Osteocyte (in vitro differentiated cells): ENCODE measurements at regions not wholly inside any gene's neighbourhood (a gene's known extent, or its start where the extent isn't known, plus 50 kb on each side); places are given as distances from the start of the nearest gene placed in this dataset.
A peak's percentile ranks its signal among the peaks of the same experiment; 100 is the strongest.

Experiments used
- DNase-seq: peaks from one replicate; pipeline ENCODE4 v3.0.0; 2021; ENCODE audit warnings: mixed read lengths; ENCODE audit not compliant: unreplicated experiment; ENCODE audit errors: extremely low spot score
- H3K27ac Mint-ChIP-seq: one replicate; pipeline ENCODE4 v1.8.0; 2021; ENCODE audit warnings: mild to moderate bottlenecking, mixed read lengths; ENCODE audit not compliant: unreplicated experiment
- H3K27me3 Mint-ChIP-seq: one replicate; pipeline ENCODE4 v1.8.0; 2021; ENCODE audit warnings: mixed read lengths; ENCODE audit not compliant: unreplicated experiment
- H3K36me3 Mint-ChIP-seq: one replicate; pipeline ENCODE4 v1.8.0; 2021; ENCODE audit warnings: mixed read lengths; ENCODE audit not compliant: unreplicated experiment
- H3K4me1 Mint-ChIP-seq: one replicate; pipeline ENCODE4 v1.8.0; 2021; ENCODE audit warnings: mixed read lengths; ENCODE audit not compliant: unreplicated experiment
- H3K4me3 Mint-ChIP-seq: one replicate; pipeline ENCODE4 v1.8.0; 2021; ENCODE audit warnings: mild to moderate bottlenecking, moderate library complexity, mixed read lengths; ENCODE audit not compliant: unreplicated experiment
- H3K9me3 Mint-ChIP-seq: one replicate; pipeline ENCODE4 v1.8.0; 2021; ENCODE audit warnings: mixed read lengths; ENCODE audit not compliant: unreplicated experiment
- CTCF ChIP-seq: fragments of 200-600 bp; sonication (generic); IDR thresholded peaks from 2 replicates; pipeline ENCODE4 v1.5.0; 2021; ENCODE audit warnings: antibody characterized with exemption, mild to moderate bottlenecking, moderate library complexity

- Mint-ChIP-seq H3K4me3 (no peak overlapping the region), H3K4me1 (peaks cover 45% of the 10 kb centered on the region), H3K9me3 (no peaks in the 10 kb centered on the region), H3K36me3 (peaks cover 3% of the 10 kb centered on the region), H3K27me3 (no peaks in the 10 kb centered on the region), H3K27ac (no peak overlapping the region)
- TF ChIP-seq CTCF, result no peak
- no peak for DNase-seq
These were observed 112.0 kb upstream of the MTNR1B start for GRCh38 chr11:92857407-92857806.

GRCh38 chr11:92859156-92859690 is 110.2 kb upstream of the MTNR1B start:
- H3K4me1 Mint-ChIP-seq, result peaks cover 45% of the 10 kb centered on the region
- no peaks in the 10 kb centered on the region for H3K27me3 Mint-ChIP-seq
- no peaks in the 10 kb centered on the region for H3K9me3 Mint-ChIP-seq
- no peak for DNase-seq
- TF ChIP-seq CTCF, result no peak
- H3K27ac Mint-ChIP-seq, result no peak overlapping the region
- H3K4me3 Mint-ChIP-seq, result no peak overlapping the region
- H3K36me3 Mint-ChIP-seq, result peaks cover 3% of the 10 kb centered on the region

- no peaks in the 10 kb centered on the region for H3K27me3 Mint-ChIP-seq
- H3K4me1 Mint-ChIP-seq, result peaks cover 36% of the 10 kb centered on the region
- no peak for DNase-seq
- H3K36me3 Mint-ChIP-seq, result peaks cover 3% of the 10 kb centered on the region
- H3K4me3 Mint-ChIP-seq, result no peak overlapping the region
- H3K27ac Mint-ChIP-seq, result peak overlapping the region; percentile 6
- peak; percentile 41 for TF ChIP-seq CTCF
- H3K9me3 Mint-ChIP-seq, result no peaks in the 10 kb centered on the region
These were observed 107.8 kb upstream of the MTNR1B start for GRCh38 chr11:92861634-92862033.

GRCh38 chr11:92865352-92865751 is 104.1 kb upstream of the MTNR1B start:
- H3K27me3 Mint-ChIP-seq, result no peaks in the 10 kb centered on the region

More at GRCh38 chr11:92865352-92865751, 104.1 kb upstream of the MTNR1B start:
- no peak for TF ChIP-seq CTCF
- H3K4me1 Mint-ChIP-seq, result peaks cover 32% of the 10 kb centered on the region
- no peak overlapping the region for H3K27ac Mint-ChIP-seq
- no peak overlapping the region for H3K4me3 Mint-ChIP-seq
- no peak for DNase-seq
- H3K36me3 Mint-ChIP-seq, result peaks cover 2% of the 10 kb centered on the region
- no peaks in the 10 kb centered on the region for H3K9me3 Mint-ChIP-seq
